GM12878 (cell line): ENCODE measurements at regions not wholly inside any gene's neighbourhood (a gene's known extent, or its start where the extent isn't known, plus 50 kb on each side); places are given as distances from the start of the nearest gene placed in this dataset.

ENCODE experiments used
- ATAC-seq: fragments of 200-7000 bp; cut with Tn5 transposase; 3 replicates; pipeline ENCODE4 v1.9.1; 2020; ENCODE audit warnings: mild to moderate bottlenecking, moderate library complexity
- BruUV-seq: library from RNA; stranded (reverse); fragments of 400-500 nt; replicated peaks from 2 replicates; lab custom pipeline; 2021; lab: Mats Ljungman, UMichigan
- CTCF ChIA-PET: fragments of 300-600 bp; sonication (Branson Sonifier 250); formaldehyde crosslinking; extraction: SDS; loops from one replicate; lab custom pipeline; 2021; ENCODE audit warnings: inconsistent platforms; lab: Yijun Ruan, JAX
- POLR2A ChIA-PET: fragments of 350-600 bp; formaldehyde crosslinking; extraction: SDS; loops from one replicate; lab custom pipeline; 2021; ENCODE audit warnings: inconsistent platforms; lab: Charles Lee
- RAD21 ChIA-PET: fragments of 300-600 bp; sonication (Branson Sonifier 250); formaldehyde crosslinking; loops from one replicate; lab custom pipeline; 2023; ENCODE audit warnings: antibody characterized with exemption; ENCODE audit not compliant: unreplicated experiment; lab: Charles Lee
- SMC1A ChIA-PET: fragments of 300-600 bp; sonication (Branson Sonifier 250); formaldehyde crosslinking; loops from one replicate; lab custom pipeline; 2023; ENCODE audit not compliant: unreplicated experiment, uncharacterized antibody; lab: Charles Lee
- DNase-seq: peaks from one replicate; pipeline ENCODE4 v3.0.0-alpha.2; 2011; ENCODE audit warnings: low read depth, low spot score
- FAIRE-seq: peaks from 3 replicates; lab custom pipeline; 2011; peaks lifted over from hg19 to GRCh38; lab: Jason Lieb, UNC
- H2AFZ ChIP-seq: 2 replicates; pipeline ENCODE4 v1.6.0; 2011; ENCODE audit warnings: low read depth, low read length, control low read depth; ENCODE audit not compliant: control insufficient read depth
- H3K27ac ChIP-seq: 2 replicates; pipeline ENCODE4 v1.5.1; 2011; ENCODE audit warnings: control low read depth; ENCODE audit not compliant: control insufficient read depth, insufficient read depth
- H3K27me3 ChIP-seq, 2 experiments: replicated peaks in 1 of 2; 2 replicates each; pipeline versions ENCODE4 v1.6.0 to v1.6.1; 2011; ENCODE audit warnings: low read length in 1 of 2; ENCODE audit not compliant: control insufficient read depth in 2 of 2, insufficient read depth in 2 of 2
- H3K36me3 ChIP-seq, 2 experiments: 2 replicates each; pipeline ENCODE4 v1.5.1; 2011; ENCODE audit warnings: low read length in 1 of 2; ENCODE audit not compliant: control insufficient read depth in 2 of 2, insufficient read depth in 2 of 2
- H3K4me1 ChIP-seq: 2 replicates; pipeline ENCODE4 v1.6.1; 2011; ENCODE audit warnings: mild to moderate bottlenecking, low read length, moderate library complexity, mixed read lengths; ENCODE audit not compliant: control insufficient read depth, insufficient read depth
- H3K4me2 ChIP-seq: 2 replicates; pipeline ENCODE4 v1.6.0; 2011; ENCODE audit warnings: control low read depth; ENCODE audit not compliant: control insufficient read depth, insufficient read depth
- H3K4me3 ChIP-seq: fragments of 200-600 bp; sonication (generic); 2 replicates; pipeline ENCODE4 v1.5.1; 2016
- H3K79me2 ChIP-seq: 2 replicates; pipeline ENCODE4 v1.6.0; 2011; ENCODE audit warnings: low read length; ENCODE audit not compliant: control insufficient read depth, insufficient read depth
- H3K9ac ChIP-seq: 2 replicates; pipeline ENCODE4 v1.8.0; 2011; ENCODE audit warnings: low read length, control low read depth, mixed read lengths; ENCODE audit not compliant: control insufficient read depth, insufficient read depth
- H3K9me3 ChIP-seq: replicated peaks from 3 replicates; pipeline ENCODE4 v1.5.1; 2011; ENCODE audit warnings: mild to moderate bottlenecking, low read length; ENCODE audit not compliant: control insufficient read depth, insufficient read depth
- H4K20me1 ChIP-seq: 2 replicates; pipeline ENCODE4 v1.6.0; 2011; ENCODE audit not compliant: control insufficient read depth, insufficient read depth
- ASH2L ChIP-seq: fragments of 300-600, 200-600 bp; sonication (generic); IDR thresholded peaks from 2 replicates; pipeline ENCODE4 v1.6.1; 2017; ENCODE audit warnings: low read depth, mild to moderate bottlenecking, borderline replicate concordance
- HCFC1 ChIP-seq: fragments of 150-350 bp; IDR thresholded peaks from 2 replicates; pipeline ENCODE4 v1.6.1; 2014; ENCODE audit warnings: low read length
- IRF4 ChIP-seq: IDR thresholded peaks from 2 replicates; pipeline ENCODE4 v1.6.1; 2011; ENCODE audit warnings: low read depth, low read length
- KAT2A ChIP-seq: conservative IDR thresholded peaks from 2 replicates; pipeline ENCODE4 v1.6.1; 2011; ENCODE audit warnings: low read depth, low read length; ENCODE audit not compliant: control insufficient read depth
- LARP7 ChIP-seq: fragments of 450-650 bp; IDR thresholded peaks from 2 replicates; pipeline ENCODE4 v1.6.1; 2017; ENCODE audit warnings: mild to moderate bottlenecking
- MEF2B ChIP-seq: fragments of 450-650 bp; IDR thresholded peaks from 2 replicates; pipeline ENCODE4 v1.6.1; 2018; ENCODE audit warnings: mild to moderate bottlenecking, moderate library complexity; ENCODE audit not compliant: partially characterized antibody, poor library complexity, severe bottlenecking
- NBN ChIP-seq: fragments of 450-650 bp; IDR thresholded peaks from 2 replicates; pipeline ENCODE4 v1.6.1; 2016
- POU2F2 ChIP-seq: IDR thresholded peaks from 3 replicates; pipeline ENCODE4 v1.6.1; 2011; ENCODE audit warnings: low read depth, mild to moderate bottlenecking, low read length, borderline replicate concordance
- RB1 ChIP-seq: fragments of 450-650 bp; formaldehyde crosslinking; IDR thresholded peaks from 2 replicates; pipeline ENCODE4 v1.6.1; 2017; ENCODE audit warnings: mild to moderate bottlenecking, borderline replicate concordance
- SP1 ChIP-seq: IDR thresholded peaks from one replicate; pipeline ENCODE4 v1.6.1; 2011; ENCODE audit warnings: low read depth, low read length
- SREBF2 ChIP-seq: IDR thresholded peaks from 2 replicates; pipeline ENCODE4 v1.6.1; 2012; ENCODE audit warnings: mild to moderate bottlenecking, low read length
- TCF7 ChIP-seq: IDR thresholded peaks from 2 replicates; pipeline ENCODE4 v1.6.1; 2014; ENCODE audit warnings: antibody characterized with exemption, borderline replicate concordance
- YY1 ChIP-seq: IDR thresholded peaks from 2 replicates; pipeline ENCODE4 v1.6.1; 2011; ENCODE audit warnings: low read depth, mild to moderate bottlenecking, low read length
- ZNF217 ChIP-seq: fragments of 450-650 bp; IDR thresholded peaks from 2 replicates; pipeline ENCODE4 v1.6.1; 2017; ENCODE audit warnings: antibody characterized with exemption, mild to moderate bottlenecking
- ZSCAN29 ChIP-seq: fragments of 450-650 bp; IDR thresholded peaks from 2 replicates; pipeline ENCODE4 v1.6.1; 2017; ENCODE audit warnings: mild to moderate bottlenecking, moderate library complexity
- WGBS: methylation state at CpG from one replicate; pipeline ENCODE4 v1.1.6; 2016; ENCODE audit warnings: low lambda C conversion rate; ENCODE audit not compliant: insufficient replicate concordance, insufficient coverage; ENCODE audit errors: missing lambda C conversion rate; 5-methylcytosine and 5-hydroxymethylcytosine counted together
- in situ Hi-C: fragments of 300-500 bp; cut with MboI; formaldehyde crosslinking; loops from 9 replicates; pipeline ENCODE4 v1.14.3; 2018; ENCODE audit warnings: mixed read lengths
- intact Hi-C: fragments of 100-400 bp; cut with micrococcal nuclease; formaldehyde crosslinking; loops from one replicate; pipeline ENCODE4 v1.14.2; 2022; ENCODE audit not compliant: unreplicated experiment
- TF ChIP-seq, protein P1 (sequence below): fragments of 450-650 bp; IDR thresholded peaks from 2 replicates; pipeline ENCODE4 v1.6.1; 2017; ENCODE audit warnings: mild to moderate bottlenecking, low read depth, inconsistent platforms; ENCODE audit not compliant: poor library complexity, severe bottlenecking
- TF ChIP-seq, protein P2 (sequence below): IDR thresholded peaks from 2 replicates; pipeline ENCODE4 v1.6.1; 2012; ENCODE audit warnings: improper control_type of control experiment, low read depth, low read length; ENCODE audit not compliant: insufficient replicate concordance

- TF ChIP-seq, protein P1, sequence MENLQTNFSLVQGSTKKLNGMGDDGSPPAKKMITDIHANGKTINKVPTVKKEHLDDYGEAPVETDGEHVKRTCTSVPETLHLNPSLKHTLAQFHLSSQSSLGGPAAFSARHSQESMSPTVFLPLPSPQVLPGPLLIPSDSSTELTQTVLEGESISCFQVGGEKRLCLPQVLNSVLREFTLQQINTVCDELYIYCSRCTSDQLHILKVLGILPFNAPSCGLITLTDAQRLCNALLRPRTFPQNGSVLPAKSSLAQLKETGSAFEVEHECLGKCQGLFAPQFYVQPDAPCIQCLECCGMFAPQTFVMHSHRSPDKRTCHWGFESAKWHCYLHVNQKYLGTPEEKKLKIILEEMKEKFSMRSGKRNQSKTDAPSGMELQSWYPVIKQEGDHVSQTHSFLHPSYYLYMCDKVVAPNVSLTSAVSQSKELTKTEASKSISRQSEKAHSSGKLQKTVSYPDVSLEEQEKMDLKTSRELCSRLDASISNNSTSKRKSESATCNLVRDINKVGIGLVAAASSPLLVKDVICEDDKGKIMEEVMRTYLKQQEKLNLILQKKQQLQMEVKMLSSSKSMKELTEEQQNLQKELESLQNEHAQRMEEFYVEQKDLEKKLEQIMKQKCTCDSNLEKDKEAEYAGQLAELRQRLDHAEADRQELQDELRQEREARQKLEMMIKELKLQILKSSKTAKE = no peak
- no peak for TF ChIP-seq ZNF217
- TF ChIP-seq, protein P2, sequence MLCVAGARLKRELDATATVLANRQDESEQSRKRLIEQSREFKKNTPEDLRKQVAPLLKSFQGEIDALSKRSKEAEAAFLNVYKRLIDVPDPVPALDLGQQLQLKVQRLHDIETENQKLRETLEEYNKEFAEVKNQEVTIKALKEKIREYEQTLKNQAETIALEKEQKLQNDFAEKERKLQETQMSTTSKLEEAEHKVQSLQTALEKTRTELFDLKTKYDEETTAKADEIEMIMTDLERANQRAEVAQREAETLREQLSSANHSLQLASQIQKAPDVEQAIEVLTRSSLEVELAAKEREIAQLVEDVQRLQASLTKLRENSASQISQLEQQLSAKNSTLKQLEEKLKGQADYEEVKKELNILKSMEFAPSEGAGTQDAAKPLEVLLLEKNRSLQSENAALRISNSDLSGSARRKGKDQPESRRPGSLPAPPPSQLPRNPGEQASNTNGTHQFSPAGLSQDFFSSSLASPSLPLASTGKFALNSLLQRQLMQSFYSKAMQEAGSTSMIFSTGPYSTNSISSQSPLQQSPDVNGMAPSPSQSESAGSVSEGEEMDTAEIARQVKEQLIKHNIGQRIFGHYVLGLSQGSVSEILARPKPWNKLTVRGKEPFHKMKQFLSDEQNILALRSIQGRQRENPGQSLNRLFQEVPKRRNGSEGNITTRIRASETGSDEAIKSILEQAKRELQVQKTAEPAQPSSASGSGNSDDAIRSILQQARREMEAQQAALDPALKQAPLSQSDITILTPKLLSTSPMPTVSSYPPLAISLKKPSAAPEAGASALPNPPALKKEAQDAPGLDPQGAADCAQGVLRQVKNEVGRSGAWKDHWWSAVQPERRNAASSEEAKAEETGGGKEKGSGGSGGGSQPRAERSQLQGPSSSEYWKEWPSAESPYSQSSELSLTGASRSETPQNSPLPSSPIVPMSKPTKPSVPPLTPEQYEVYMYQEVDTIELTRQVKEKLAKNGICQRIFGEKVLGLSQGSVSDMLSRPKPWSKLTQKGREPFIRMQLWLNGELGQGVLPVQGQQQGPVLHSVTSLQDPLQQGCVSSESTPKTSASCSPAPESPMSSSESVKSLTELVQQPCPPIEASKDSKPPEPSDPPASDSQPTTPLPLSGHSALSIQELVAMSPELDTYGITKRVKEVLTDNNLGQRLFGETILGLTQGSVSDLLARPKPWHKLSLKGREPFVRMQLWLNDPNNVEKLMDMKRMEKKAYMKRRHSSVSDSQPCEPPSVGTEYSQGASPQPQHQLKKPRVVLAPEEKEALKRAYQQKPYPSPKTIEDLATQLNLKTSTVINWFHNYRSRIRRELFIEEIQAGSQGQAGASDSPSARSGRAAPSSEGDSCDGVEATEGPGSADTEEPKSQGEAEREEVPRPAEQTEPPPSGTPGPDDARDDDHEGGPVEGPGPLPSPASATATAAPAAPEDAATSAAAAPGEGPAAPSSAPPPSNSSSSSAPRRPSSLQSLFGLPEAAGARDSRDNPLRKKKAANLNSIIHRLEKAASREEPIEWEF = no peak
- TF ChIP-seq, all 136 proteins: peak for 0
Measured at GRCh38 chr16:17988839-17989238, 347.7 kb downstream of the NPIPA8 start (continued).

DNA sequence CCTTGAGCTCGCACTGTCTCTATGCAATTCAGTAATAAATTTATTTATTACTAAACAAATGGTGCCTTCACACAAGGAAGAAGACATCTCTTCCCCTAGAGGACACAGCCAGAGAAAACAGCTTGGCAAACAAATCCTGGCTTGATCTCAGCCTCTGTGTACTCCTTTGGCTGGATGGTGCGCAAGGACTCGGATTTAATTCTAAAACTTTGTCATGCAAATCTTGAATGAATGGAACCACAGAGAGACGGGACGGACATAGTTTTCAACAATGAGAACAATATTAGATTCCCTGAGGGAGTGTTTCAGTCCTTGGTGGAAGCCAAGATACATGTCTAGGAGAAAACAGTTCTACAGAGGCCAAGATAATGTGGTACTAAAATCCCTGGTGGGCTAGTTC, 349.5 kb downstream of the NPIPA8 start:
- H3K79me2 ChIP-seq = no peaks in the 10 kb centered on the region
- ATAC-seq (no peak), DNase-seq (no peak), FAIRE-seq (no peak)
- no peaks in the 10 kb centered on the region for H3K4me1 ChIP-seq
- ChIA-PET RAD21 (no interaction called here), POLR2A (no interaction called here), SMC1A (no interaction called here), CTCF (no interaction called here)
- no peak overlapping the region for H3K4me3 ChIP-seq
- no peaks in the 10 kb centered on the region for H4K20me1 ChIP-seq
- H3K9me3 ChIP-seq = no peaks in the 10 kb centered on the region
- no peaks in the 10 kb centered on the region for H3K36me3 ChIP-seq
- no peaks in the 10 kb centered on the region for H3K27me3 ChIP-seq
- no peak overlapping the region for H2AFZ ChIP-seq
- no peak overlapping the region for H3K9ac ChIP-seq
- intact Hi-C loops (no loop called here), in situ Hi-C loops (no loop called here)
- no peak overlapping the region for H3K4me2 ChIP-seq
- WGBS = 52% methylated on average over 5 of the region's 5 CpGs
- no peak overlapping the region for H3K27ac ChIP-seq
- BruUV-seq = no TSS peak
- TF ChIP-seq SP1 (no peak), RB1 (no peak), YY1 (no peak), KAT2A (no peak), MEF2B (no peak), SREBF2 (no peak), HCFC1 (no peak), TCF7 (no peak), POU2F2 (no peak), ASH2L (no peak), LARP7 (no peak), NBN (no peak), IRF4 (no peak), ZSCAN29 (no peak)
